Pancreas (tissue), 10 donors: ENCODE measurements at regions not wholly inside any gene's neighbourhood (a gene's known extent, or its start where the extent isn't known, plus 50 kb on each side); places are given as distances from the start of the nearest gene placed in this dataset.
A peak's percentile ranks its signal among the peaks of the same experiment; 100 is the strongest.

ENCODE experiments used
- ATAC-seq, 4 donors: fragments of 200-7000 bp; cut with Tn5 transposase; one replicate each; pipeline versions ENCODE4 v1.8.0 to v1.9.1; 2020; ENCODE audit warnings: mild to moderate bottlenecking in 4 of 4, moderate library complexity in 4 of 4
- DNase-seq, 6 donors: peaks; one replicate each; pipeline ENCODE4 v3.0.0-alpha.2; 2020
- FAIRE-seq: peaks from 2 replicates; lab custom pipeline; 2012; peaks lifted over from hg19 to GRCh38; lab: Jason Lieb, UNC
- H3K27ac ChIP-seq, 4 donors: fragments of 200-600 bp; sonication (generic); 1 replicate in 3 of 4; 2 replicates in 1 of 4; pipeline versions ENCODE4 v1.5.0 to v1.8.0; 2020
- H3K27me3 ChIP-seq, 4 donors: fragments of 200-600 bp; one replicate each; pipeline ENCODE4 v1.8.0; 2021
- H3K36me3 ChIP-seq, 3 donors: fragments of 200-600 bp; sonication (generic) in 1 of 3; one replicate each; pipeline versions ENCODE4 v1.5.0 to v1.8.0; 2020 to 2021
- H3K4me1 ChIP-seq, 3 donors: fragments of 200-600 bp; one replicate each; pipeline ENCODE4 v1.8.0; 2021
- H3K4me3 ChIP-seq, 4 donors: fragments of 200-600 bp; sonication (generic) in 2 of 4; one replicate each; pipeline versions ENCODE4 v1.5.0 to v1.8.0; 2020 to 2021
- H3K9me3 ChIP-seq, 4 donors: fragments of 200-600 bp; one replicate each; pipeline ENCODE4 v1.8.0; 2021
- WGBS, 2 donors: extraction: QIAGEN DNeasy Blood & Tissue Kit; methylation state at CpG; one replicate each; pipeline ENCODE4 v1.1.7; 2013; 5-methylcytosine and 5-hydroxymethylcytosine counted together
- intact Hi-C, 3 donors: fragments of 100-400 bp; cut with DNase I; formaldehyde crosslinking; loops; one replicate each; pipeline versions ENCODE4 v1.11.1 to v1.14.2; 2022
- TF ChIP-seq, protein P1 (sequence below), 4 donors: fragments of 200-600 bp; sonication (generic) in 3 of 4; IDR thresholded peaks; one replicate each; pipeline versions ENCODE4 v1.5.0 to v1.8.0; 2021; ENCODE audit warnings: antibody characterized with exemption in 4 of 4
- donor health status: healthy with polysubstance abuse.
- donor health status: DM: no; HTN: no; CAD: no; lungs with moderate emphysema.
- donor health status: DM: no; HTN: no; CAD: no.
- donor health status: control.
- donor health status: control.
- donor health status: Bipolar disorder and iron deficiency.
- donor health status: DM: yes; HTN: yes; CAD: no.
- donor health status: DM: no; HTN: no; CAD: no.
- donor health status: DM: no; HTN: no; CAD: no.
- donor health status: DM: yes; HTN: yes; CAD: no.

DNA sequence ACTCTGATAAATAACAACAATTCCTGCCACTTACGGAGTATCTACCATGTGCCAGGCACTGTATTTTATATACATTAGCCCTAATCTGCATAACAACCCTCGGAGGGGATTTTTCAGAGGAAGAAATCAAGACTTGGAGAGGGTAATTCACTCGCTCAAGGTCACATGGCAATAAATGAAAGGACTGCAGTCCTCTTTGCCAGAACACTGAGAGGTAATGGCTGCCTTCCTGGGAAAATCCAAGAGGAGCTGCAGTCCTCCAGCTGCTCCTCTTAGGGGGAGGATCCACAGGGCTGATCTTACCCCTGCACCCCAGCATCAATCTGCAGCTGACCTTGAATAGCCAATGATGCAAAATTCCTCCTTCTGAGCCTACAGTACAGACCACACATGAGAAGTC lies 114.1 kb upstream of the RPL38 start:
- 45 to 47% methylated on average over 3 of the region's 3 CpGs for WGBS, 2 donors
- DNase-seq (no peak), ATAC-seq (no peak)

DNA sequence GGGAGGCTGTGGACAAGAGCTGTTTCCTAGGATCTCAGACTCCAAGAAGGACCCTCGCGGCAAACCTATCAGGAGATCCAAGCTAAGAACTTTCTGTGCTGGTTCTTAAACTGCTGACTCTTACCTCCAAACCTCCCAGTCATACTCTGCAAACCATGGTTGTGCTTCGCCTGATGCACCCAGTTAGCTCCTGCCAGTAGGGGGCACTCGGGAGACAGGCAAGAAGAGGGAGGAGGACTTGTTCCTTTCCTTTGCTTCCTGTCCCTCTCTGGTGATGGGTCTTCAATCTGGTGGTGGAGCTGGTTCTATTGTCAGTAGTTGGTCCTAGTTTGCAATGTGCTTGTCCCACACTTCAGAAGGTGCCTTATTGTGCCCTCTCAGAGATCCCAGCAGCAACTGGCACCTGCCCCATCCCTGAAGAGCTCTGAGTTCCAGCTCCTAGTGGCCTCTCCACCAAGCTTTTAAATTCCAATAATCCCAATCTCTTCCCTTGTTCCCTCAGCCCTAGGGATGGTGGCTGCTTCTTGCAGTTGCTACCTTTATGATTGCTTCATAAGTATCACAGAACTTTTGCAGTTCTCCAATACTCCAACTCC lies 113.5 kb upstream of the RPL38 start:
- no peak for ATAC-seq
- WGBS, 2 donors, result 45 to 47% methylated on average over 4 of the region's 4 CpGs
- no peaks in the 10 kb centered on the region for H3K9me3 ChIP-seq
- H3K4me3 ChIP-seq, result no peak overlapping the region
- H3K27me3 ChIP-seq, result no peaks in the 10 kb centered on the region
- no peak for FAIRE-seq
- no peaks in the 10 kb centered on the region for H3K36me3 ChIP-seq
- H3K4me1 ChIP-seq, result no peaks in the 10 kb centered on the region
- H3K27ac ChIP-seq, result no peak overlapping the region
- DNase-seq, result peak in 3 of 6 donors; percentile 14 to 65 (median 17)
- intact Hi-C loops, result no loop called here
- TF ChIP-seq, protein P1, sequence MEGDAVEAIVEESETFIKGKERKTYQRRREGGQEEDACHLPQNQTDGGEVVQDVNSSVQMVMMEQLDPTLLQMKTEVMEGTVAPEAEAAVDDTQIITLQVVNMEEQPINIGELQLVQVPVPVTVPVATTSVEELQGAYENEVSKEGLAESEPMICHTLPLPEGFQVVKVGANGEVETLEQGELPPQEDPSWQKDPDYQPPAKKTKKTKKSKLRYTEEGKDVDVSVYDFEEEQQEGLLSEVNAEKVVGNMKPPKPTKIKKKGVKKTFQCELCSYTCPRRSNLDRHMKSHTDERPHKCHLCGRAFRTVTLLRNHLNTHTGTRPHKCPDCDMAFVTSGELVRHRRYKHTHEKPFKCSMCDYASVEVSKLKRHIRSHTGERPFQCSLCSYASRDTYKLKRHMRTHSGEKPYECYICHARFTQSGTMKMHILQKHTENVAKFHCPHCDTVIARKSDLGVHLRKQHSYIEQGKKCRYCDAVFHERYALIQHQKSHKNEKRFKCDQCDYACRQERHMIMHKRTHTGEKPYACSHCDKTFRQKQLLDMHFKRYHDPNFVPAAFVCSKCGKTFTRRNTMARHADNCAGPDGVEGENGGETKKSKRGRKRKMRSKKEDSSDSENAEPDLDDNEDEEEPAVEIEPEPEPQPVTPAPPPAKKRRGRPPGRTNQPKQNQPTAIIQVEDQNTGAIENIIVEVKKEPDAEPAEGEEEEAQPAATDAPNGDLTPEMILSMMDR (IDR thresholded peaks at IDR 0.05), result peak in 1 of 4 donors; percentile 18

More for the DNA sequence above, 114.1 kb upstream of the RPL38 start:
- TF ChIP-seq, protein P1 (IDR thresholded peaks at IDR 0.05), result no peak
- intact Hi-C loops, result no loop called here
- Histone ChIP-seq H3K27me3 (no peaks in the 10 kb centered on the region), H3K27ac (no peak overlapping the region), H3K4me3 (no peak overlapping the region), H3K9me3 (no peaks in the 10 kb centered on the region), H3K4me1 (no peaks in the 10 kb centered on the region), H3K36me3 (no peaks in the 10 kb centered on the region)
- FAIRE-seq, result no peak

DNA sequence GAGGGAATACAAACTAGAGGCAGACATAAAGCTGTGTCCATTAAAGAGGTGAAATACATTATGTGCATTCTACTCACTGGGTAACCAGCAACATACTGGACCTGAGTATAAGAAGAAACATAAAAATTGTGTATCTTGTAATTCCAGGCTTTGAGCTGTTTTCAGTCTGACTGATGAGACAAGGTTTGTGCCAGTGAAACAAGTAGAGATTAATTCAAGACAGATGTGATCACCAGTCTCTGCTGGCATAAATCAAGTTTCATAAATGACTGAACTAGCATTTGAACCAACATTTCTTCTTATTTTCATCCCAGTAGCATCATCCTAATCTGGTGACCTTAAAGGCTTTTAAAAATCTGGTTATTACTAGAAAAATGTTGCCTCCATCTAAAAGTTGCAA lies 108.8 kb upstream of the RPL38 start:
- intact Hi-C loops, result no loop called here
- FAIRE-seq (no peak), DNase-seq (no peak), ATAC-seq (no peak)
- no peak overlapping the region for H3K4me3 ChIP-seq
- H3K4me1 ChIP-seq, result no peaks in the 10 kb centered on the region
- no peak overlapping the region for H3K27ac ChIP-seq
- no peaks in the 10 kb centered on the region for H3K27me3 ChIP-seq
- TF ChIP-seq, protein P1 (IDR thresholded peaks at IDR 0.05), result no peak
- no peaks in the 10 kb centered on the region for H3K9me3 ChIP-seq
- no peaks in the 10 kb centered on the region for H3K36me3 ChIP-seq

DNA sequence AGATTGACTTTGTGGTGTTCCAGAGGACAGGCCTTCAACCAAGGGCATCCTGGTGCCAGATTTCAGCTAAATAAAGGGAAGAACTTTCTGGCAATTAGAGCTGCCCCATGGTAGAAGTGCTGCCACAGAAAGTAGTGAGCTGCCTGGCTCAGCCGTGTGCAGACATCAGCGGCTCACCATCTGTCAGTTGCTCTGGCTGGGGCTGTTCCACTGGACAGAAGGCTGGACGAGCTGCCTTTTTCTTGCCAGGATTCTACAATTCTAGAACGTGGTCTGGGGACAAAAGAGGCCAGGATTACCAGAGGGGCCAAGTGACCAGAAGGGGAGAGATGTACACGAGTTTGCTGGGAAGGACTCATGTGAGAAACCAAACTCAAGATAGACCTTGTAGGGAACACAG lies 107.0 kb upstream of the RPL38 start:
- H3K4me3 ChIP-seq, result no peak overlapping the region
- DNase-seq (no peak), ATAC-seq (no peak), FAIRE-seq (no peak)
- TF ChIP-seq, protein P1 (IDR thresholded peaks at IDR 0.05), result no peak
- H3K36me3 ChIP-seq, result no peaks in the 10 kb centered on the region
- WGBS, 2 donors, result 51 to 58% methylated on average over 5 of the region's 5 CpGs
- intact Hi-C loops, result no loop called here
- H3K9me3 ChIP-seq, result no peaks in the 10 kb centered on the region
- H3K27ac ChIP-seq, result no peak overlapping the region
- H3K27me3 ChIP-seq, result no peaks in the 10 kb centered on the region
- no peaks in the 10 kb centered on the region for H3K4me1 ChIP-seq

DNA sequence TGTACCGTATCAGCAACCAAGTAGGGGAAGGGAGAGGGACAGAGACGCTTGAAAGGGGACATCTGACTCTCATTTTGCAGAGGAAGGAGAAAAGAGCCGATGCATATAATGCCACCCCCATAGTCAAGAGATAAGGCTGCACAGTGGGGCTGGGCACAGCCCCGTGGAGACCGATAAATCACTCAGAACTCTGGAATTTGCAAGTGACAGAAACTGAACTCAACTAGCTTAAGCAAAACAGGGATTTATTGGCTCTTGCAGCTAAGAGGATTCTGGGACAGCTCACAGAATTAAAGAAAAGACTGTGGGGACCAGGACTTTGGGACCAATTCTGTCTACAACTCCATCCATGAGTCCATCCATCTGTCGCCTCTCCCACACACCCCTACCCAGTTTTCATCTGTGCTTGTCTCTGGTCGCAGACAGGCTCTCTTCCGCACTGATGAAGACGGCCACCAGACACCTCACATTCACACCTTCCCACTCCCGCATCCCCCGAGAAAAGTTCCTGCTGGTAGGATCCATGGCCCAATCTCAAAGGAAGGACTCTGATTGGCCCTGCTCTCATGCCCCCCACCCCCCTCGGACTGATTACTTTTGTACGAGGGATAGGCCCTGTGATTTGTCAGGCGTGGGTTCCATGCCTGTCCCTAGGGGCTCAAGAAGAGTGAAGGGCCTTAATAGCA lies 105.9 kb upstream of the RPL38 start:
- Histone ChIP-seq H3K4me1 (no peaks in the 10 kb centered on the region), H3K27me3 (no peaks in the 10 kb centered on the region), H3K4me3 (no peak overlapping the region), H3K36me3 (no peaks in the 10 kb centered on the region), H3K27ac (no peak overlapping the region), H3K9me3 (no peaks in the 10 kb centered on the region)
- TF ChIP-seq, protein P1 (IDR thresholded peaks at IDR 0.05), result no peak
- no peak for DNase-seq
- 53 to 62% methylated on average over 14 of the region's 14 CpGs for WGBS, 2 donors
- no peak for ATAC-seq
- no peak for FAIRE-seq
- intact Hi-C loops, result no loop called here
